AG04450 (cell line): ENCODE measurements at regions not wholly inside any gene's neighbourhood (a gene's known extent, or its start where the extent isn't known, plus 50 kb on each side); places are given as distances from the start of the nearest gene placed in this dataset.

Source experiments
- CTCF ChIA-PET: fragments of 300-600, 350-600 bp; formaldehyde crosslinking; extraction: SDS; loops from one replicate; lab custom pipeline; 2022; ENCODE audit warnings: antibody characterized with exemption, inconsistent platforms; lab: Charles Lee
- POLR2A ChIA-PET: fragments of 350-600 bp; formaldehyde crosslinking; extraction: SDS; loops from one replicate; lab custom pipeline; 2021; ENCODE audit warnings: antibody characterized with exemption, inconsistent platforms; lab: Yijun Ruan, JAX
- DNase-seq: peaks from one replicate; pipeline ENCODE4 v3.0.0-alpha.2; 2011; ENCODE audit warnings: low read depth, low spot score
- H3K27ac ChIP-seq: one replicate; pipeline ENCODE4 v1.5.1; 2012; ENCODE audit warnings: low read depth, low read length, control low read depth
- H3K27me3 ChIP-seq: one replicate; pipeline ENCODE4 v1.6.0; 2012; ENCODE audit warnings: low read length; ENCODE audit not compliant: control insufficient read depth, insufficient read depth
- H3K4me3 ChIP-seq: 2 replicates; pipeline ENCODE4 v1.5.1; 2011; ENCODE audit warnings: mild to moderate bottlenecking, low read depth, low read length, control low read depth
- H3K9me3 ChIP-seq: 2 replicates; pipeline ENCODE4 v1.5.1; 2012; ENCODE audit warnings: low read length; ENCODE audit not compliant: control insufficient read depth, insufficient read depth
- CTCF ChIP-seq: IDR thresholded peaks from 2 replicates; pipeline ENCODE4 v1.5.1; 2011; ENCODE audit warnings: low read depth, low read length, control low read depth, inconsistent platforms

DNA sequence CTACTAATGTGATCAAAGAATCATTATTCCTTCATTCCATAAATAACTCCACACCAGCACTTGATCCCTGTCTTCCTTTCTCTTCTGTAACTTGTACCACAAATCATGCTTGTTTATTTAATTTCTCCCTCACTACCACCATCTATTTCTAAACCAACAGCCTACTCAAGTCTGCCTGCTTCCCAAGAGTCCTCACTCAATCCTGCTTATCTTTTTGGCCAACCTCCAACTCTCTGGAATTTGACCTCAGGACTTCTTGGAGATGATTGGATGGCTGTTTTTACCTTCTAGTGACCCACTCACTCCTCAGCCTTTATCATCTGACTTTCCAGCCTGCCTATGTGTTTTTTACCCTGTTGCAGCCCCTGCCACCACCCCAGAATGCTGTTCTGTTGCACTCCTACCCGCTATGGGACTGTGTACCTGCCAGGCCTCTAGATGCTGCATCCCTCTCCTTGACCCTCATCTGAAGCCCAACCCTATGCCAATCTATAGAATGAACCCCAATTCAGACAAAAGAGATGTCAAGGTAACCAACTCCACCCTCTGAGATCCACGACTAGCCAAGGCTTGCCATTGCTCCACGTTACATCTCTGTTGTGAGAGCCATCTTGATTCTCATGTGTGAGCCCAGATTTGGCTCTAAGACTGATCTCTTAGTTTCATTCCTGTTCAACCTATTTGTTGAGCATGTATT lies 150.2 kb upstream of the PLEKHG7 start:
- DNase-seq: no peak

GRCh38 chr12:92551853-92552397 lies 150.9 kb upstream of the PLEKHG7 start:
- no peaks in the 10 kb centered on the region for H3K9me3 ChIP-seq
- POLR2A ChIA-PET: interaction anchor here (1.2 kb wide), 1 partner anchor 406 kb away, joined by 5 read pairs; the partner anchor contains the start of gene BTG1
- no peaks in the 10 kb centered on the region for H3K27me3 ChIP-seq
- H3K27ac ChIP-seq: no peak overlapping the region
- CTCF ChIA-PET: no interaction called here
- no peak for DNase-seq
- no peak overlapping the region for H3K4me3 ChIP-seq
- TF ChIP-seq CTCF: no peak

More for the DNA sequence above, 150.2 kb upstream of the PLEKHG7 start:
- Histone ChIP-seq H3K9me3 (no peaks in the 10 kb centered on the region), H3K27me3 (no peaks in the 10 kb centered on the region), H3K27ac (no peak overlapping the region), H3K4me3 (no peak overlapping the region)
- CTCF ChIA-PET: no interaction called here
- POLR2A ChIA-PET: no interaction called here
- TF ChIP-seq CTCF: no peak

- POLR2A ChIA-PET: interaction anchor here (1.2 kb wide), 1 partner anchor 405 kb away, joined by 5 read pairs; the partner anchor contains the start of gene BTG1
- no peak for DNase-seq
- no peak overlapping the region for H3K27ac ChIP-seq
- no peaks in the 10 kb centered on the region for H3K9me3 ChIP-seq
- H3K4me3 ChIP-seq: no peak overlapping the region
- CTCF ChIA-PET: no interaction called here
- no peaks in the 10 kb centered on the region for H3K27me3 ChIP-seq
- no peak for TF ChIP-seq CTCF
Observed at GRCh38 chr12:92551210-92551609, 151.6 kb upstream of the PLEKHG7 start.

GRCh38 chr12:92550661-92551060 lies 152.1 kb upstream of the PLEKHG7 start:
- no peaks in the 10 kb centered on the region for H3K27me3 ChIP-seq
- TF ChIP-seq CTCF: no peak
- no peak for DNase-seq
- H3K27ac ChIP-seq: no peak overlapping the region
- POLR2A ChIA-PET: no interaction called here
- no peak overlapping the region for H3K4me3 ChIP-seq
- CTCF ChIA-PET: no interaction called here
- H3K9me3 ChIP-seq: no peaks in the 10 kb centered on the region

- no peak for DNase-seq
- Histone ChIP-seq H3K4me3 (no peak overlapping the region), H3K27ac (no peak overlapping the region), H3K27me3 (no peaks in the 10 kb centered on the region), H3K9me3 (no peaks in the 10 kb centered on the region)
- POLR2A ChIA-PET: no interaction called here
- TF ChIP-seq CTCF: no peak
- CTCF ChIA-PET: no interaction called here
Observed at GRCh38 chr12:92550254-92550653, 152.5 kb upstream of the PLEKHG7 start.
